ENCODE measurements at regions not wholly inside any gene's neighbourhood (a gene's known extent, or its start where the extent isn't known, plus 50 kb on each side); places are given as distances from the start of the nearest gene placed in this dataset.

- no TSS peak for BruUV-seq (replicated peaks)
- ATAC-seq (no peak), DNase-seq (ENCODE audit: low read depth, low spot score) (no peak)
- in situ Hi-C loops (cut with HindIII; ENCODE audit: low pct_unique_long_range_greater_than_20kb, low sequenced_read_pairs) (no loop called here), intact Hi-C loops (cut with micrococcal nuclease; ENCODE audit: unreplicated experiment) (no loop called here)
- Histone ChIP-seq H3K27ac (ENCODE audit: low read length) (no peak overlapping the region), H3K4me1 (ENCODE audit: control insufficient read depth, insufficient read depth, low read length) (no peaks in the 10 kb centered on the region), H3K27me3 (ENCODE audit: control insufficient read depth, insufficient read depth, low read length) (no peaks in the 10 kb centered on the region), H3K9me3 (ENCODE audit: control insufficient read depth, insufficient read depth, low read depth, low read length) (no peaks in the 10 kb centered on the region), H3K36me3 (ENCODE audit: control insufficient read depth, insufficient read depth, low read length) (no peaks in the 10 kb centered on the region), H3K4me3 (ENCODE audit: low read depth in 2 of 2, low read length in 2 of 2) (no peak overlapping the region)
- ChIA-PET POLR2A (no interaction called here), CTCF (interaction anchor here (0.6 kb wide), 1 partner anchor 11 kb away, joined by 5 read pairs; no protein-coding TSS in a partner anchor)
- TF ChIP-seq CTCF (IDR thresholded peaks at IDR 0.05): no peak
- no peak for TF ChIP-seq SIN3A (IDR thresholded peaks at IDR 0.05; ENCODE audit: borderline replicate concordance, insufficient read depth, low read depth, low read length)
- no peak for TF ChIP-seq POLR2AphosphoS5 (IDR thresholded peaks at IDR 0.05; ENCODE audit: low read depth, low read length)
- TF ChIP-seq TCF7L2 (IDR thresholded peaks at IDR 0.05; ENCODE audit: low read depth, low read length): no peak
- no peak for TF ChIP-seq REST (IDR thresholded peaks at IDR 0.05; ENCODE audit: insufficient read depth in 1 of 2, low read depth in 2 of 2, low read length in 1 of 2)
These were observed 74.7 kb downstream of the SDC1 start for GRCh38 chr2:20150110-20150706.

GRCh38 chr2:20149703-20150030 lies 75.3 kb downstream of the SDC1 start:
- ATAC-seq: no peak
- no peaks in the 10 kb centered on the region for H3K27me3 ChIP-seq (ENCODE audit: control insufficient read depth, insufficient read depth, low read length)
- no peak overlapping the region for H3K4me3 ChIP-seq (ENCODE audit: low read depth in 2 of 2, low read length in 2 of 2)
- ChIA-PET POLR2A (no interaction called here), CTCF (interaction anchor here (0.6 kb wide), 1 partner anchor 12 kb away, joined by 5 read pairs; no protein-coding TSS in a partner anchor)
- H3K27ac ChIP-seq (ENCODE audit: low read length): no peak overlapping the region
- H3K36me3 ChIP-seq (ENCODE audit: control insufficient read depth, insufficient read depth, low read length): no peaks in the 10 kb centered on the region
- no peak for TF ChIP-seq CTCF (IDR thresholded peaks at IDR 0.05)
- TF ChIP-seq TCF7L2 (IDR thresholded peaks at IDR 0.05; ENCODE audit: low read depth, low read length): no peak
- no peak for TF ChIP-seq POLR2AphosphoS5 (IDR thresholded peaks at IDR 0.05; ENCODE audit: low read depth, low read length)
- no peak for TF ChIP-seq SIN3A (IDR thresholded peaks at IDR 0.05; ENCODE audit: borderline replicate concordance, insufficient read depth, low read depth, low read length)
- H3K4me1 ChIP-seq (ENCODE audit: control insufficient read depth, insufficient read depth, low read length): no peaks in the 10 kb centered on the region
- H3K9me3 ChIP-seq (ENCODE audit: control insufficient read depth, insufficient read depth, low read depth, low read length): no peaks in the 10 kb centered on the region
- DNase-seq (ENCODE audit: low read depth, low spot score): no peak
- BruUV-seq (replicated peaks): no TSS peak
- in situ Hi-C loops (cut with HindIII; ENCODE audit: low pct_unique_long_range_greater_than_20kb, low sequenced_read_pairs): no loop called here
- intact Hi-C loops (cut with micrococcal nuclease; ENCODE audit: unreplicated experiment): no loop called here
